COLO668 (cell line): ENCODE measurements at regions not wholly inside any gene's neighbourhood (a gene's known extent, or its start where the extent isn't known, plus 50 kb on each side); places are given as distances from the start of the nearest gene placed in this dataset.
A peak's percentile ranks its signal among the peaks of the same experiment; 100 is the strongest.

Source experiments
- DNase-seq: peaks from one replicate; lab custom pipeline; 2025; ENCODE audit not compliant: unreplicated experiment; lab: John Stamatoyannopoulos, UW

DNA sequence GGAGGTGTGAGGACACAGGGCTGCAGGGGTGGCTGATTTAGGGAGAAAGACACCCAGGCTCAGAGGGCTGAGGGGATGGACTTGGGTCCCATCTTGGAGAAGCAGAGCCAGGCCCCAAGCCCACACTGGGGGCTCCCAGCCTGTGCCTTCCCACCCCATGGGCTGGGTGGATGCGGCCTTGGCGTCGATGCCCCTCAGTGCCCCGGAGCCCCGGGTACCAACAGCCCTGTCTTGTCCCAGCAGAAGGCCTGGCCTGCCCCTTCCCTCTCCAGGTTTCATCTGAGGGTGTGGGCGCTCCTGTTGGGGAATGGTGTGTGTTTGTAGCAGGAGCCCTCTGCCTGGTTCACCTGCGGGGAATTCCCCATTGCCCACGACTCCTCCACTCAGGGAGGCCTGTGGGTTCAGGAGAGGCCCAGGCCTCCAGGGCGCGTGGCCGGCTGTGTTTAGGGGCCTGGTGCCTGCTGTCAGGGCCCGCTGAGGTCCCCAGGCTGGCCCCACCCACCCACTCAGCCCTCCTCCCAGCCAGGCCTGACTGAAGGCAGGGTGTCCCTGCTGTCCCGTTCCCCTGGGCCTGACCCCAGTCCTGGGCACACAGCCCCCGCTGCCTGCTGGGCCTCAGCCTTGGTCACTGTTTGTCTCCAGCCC lies 51.1 kb upstream of the BEGAIN start:
- DNase-seq, result no peak

DNA sequence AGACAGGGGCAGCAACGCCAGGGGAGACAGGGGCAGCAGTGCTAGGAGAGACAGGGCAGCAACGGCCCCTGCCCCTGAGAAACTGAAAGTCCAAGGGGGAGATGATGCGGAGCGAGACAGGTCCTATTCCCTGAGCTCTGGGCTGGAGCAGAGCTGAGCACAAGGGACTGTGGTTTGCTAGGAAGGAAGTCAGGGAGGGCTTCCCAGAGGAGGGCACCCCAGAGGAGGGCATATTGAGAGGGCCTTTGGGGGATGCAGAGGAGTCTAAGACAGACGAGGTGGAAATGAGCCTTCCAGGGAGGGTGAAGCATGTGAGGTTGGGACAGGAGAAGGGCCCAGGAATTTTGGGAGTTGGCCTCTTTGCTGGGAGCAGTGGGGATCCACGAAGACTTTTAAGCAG lies 52.1 kb upstream of the BEGAIN start:
- no peak for DNase-seq

DNA sequence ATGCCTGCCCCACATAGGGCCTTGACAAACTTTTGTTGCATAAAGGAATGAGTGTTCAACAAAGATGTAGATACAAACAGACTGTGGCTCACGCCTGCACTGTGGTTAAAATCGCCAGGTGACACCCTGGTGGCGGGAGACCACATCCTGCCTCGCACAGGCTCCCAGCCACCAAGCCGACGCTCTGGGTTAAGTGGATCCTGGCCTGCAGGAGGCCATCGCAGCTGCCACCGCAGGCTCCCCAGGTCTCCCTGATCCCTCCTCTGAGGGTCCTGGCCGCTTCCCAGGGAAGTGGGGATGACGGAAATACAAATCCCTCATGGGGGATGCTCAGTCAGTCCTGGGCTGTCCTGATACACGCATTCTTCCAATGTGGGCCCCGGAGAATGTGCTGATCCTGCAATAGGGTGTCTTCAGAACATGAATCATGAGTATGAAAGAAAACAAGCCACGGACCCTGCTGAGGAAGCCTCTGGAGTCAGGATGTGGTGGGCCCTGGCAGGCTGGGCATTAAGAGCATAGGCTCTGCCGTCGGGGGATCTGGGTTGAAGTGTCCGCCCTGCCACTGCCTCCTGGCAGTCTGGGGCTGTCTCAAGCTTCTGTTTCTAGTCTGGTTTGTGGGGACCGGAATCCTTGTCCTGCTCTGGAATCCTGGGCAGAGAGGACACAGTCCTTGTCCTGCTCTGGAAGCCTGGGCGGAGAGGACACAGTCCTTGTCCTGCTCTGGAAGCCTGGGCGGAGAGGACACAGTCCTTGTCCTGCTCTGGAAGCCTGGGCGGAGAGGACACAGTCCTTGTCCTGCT lies 53.5 kb upstream of the BEGAIN start:
- DNase-seq, result peak; percentile 41

DNA sequence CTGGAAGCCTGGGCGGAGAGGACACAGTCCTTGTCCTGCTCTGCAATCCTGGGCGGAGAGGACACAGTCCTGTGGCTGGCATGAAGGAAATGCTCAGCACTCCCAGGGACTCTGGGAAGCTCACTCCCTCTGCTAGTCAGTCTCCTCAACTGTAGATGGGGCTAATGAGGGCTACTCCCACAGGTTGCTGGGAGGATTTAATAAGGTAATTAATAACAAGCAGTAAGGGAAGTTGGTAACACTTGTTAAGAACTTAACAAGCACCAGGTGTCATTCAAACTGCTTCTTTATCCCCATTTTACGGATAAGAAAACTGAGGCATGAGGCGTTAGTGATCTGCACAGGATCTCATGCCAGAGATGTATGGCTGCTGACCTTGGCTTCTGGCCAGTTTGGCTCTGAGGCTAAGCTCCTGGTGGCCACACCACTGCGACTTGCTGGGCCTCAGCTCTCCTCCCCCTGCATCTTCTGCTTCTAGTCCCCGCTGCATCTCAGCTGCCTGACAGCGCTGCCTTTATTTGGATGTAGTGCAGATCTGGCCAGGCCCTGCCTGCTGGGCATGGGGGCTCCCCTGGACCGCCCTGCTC lies 54.1 kb upstream of the BEGAIN start:
- no peak for DNase-seq

DNA sequence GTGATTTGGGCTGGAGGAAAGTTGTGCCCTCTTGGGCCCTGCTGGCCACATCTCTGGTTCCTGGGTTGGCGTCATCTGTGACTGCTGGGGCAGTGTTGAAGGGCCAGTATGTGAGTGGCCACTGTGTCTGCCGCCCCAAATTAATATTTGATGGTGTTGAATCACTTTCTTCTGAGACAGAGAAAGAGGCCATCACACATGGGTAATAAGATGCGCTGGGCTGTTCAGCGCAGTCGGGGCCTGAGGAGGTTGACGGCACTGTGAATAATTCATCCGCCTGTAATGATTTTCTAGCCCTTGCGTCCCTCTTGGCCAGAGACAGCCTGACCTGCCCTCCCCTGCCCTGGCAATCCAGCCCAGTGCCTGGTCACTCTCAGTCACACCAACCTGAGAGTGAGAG lies 56.2 kb upstream of the BEGAIN start:
- no peak for DNase-seq

DNA sequence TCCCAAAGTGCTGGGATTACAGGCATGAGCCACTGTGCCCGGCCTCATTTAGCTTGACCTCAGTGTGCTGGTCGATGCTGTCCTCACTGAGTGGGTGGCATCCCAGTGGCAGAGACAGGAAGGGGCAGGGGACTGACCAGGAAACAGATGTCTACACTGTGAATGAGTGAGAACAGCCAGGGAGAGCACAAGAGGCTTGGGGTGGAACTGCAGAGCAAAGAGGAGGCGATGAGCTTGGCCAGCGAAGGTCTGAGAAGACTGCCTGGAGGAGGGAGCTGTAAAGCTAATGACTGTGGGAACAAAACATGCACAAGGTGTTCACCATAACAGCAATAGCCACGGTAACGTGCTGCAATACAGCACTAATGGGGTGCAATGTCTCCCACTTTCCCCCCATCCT lies 57.2 kb upstream of the BEGAIN start:
- no peak for DNase-seq

DNA sequence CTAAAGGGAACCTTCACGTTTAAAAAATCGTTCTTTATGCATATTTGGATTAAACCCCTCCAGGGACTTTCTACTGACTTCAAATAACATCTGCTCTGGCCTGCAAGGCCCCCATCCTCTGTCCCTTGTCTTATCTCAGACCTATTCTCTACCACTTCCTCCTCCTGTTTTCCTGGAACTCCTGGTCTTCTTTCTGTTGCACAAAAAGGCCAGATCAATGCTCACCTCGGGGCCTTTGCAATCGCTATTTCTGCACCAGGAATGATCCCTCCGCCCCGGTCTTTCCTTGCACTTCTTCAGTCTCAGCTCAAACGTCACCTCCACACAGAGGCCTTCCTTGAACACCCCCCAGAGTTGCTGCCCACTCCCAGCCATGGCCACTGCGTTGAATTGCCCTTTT lies 57.6 kb upstream of the BEGAIN start:
- no peak for DNase-seq

DNA sequence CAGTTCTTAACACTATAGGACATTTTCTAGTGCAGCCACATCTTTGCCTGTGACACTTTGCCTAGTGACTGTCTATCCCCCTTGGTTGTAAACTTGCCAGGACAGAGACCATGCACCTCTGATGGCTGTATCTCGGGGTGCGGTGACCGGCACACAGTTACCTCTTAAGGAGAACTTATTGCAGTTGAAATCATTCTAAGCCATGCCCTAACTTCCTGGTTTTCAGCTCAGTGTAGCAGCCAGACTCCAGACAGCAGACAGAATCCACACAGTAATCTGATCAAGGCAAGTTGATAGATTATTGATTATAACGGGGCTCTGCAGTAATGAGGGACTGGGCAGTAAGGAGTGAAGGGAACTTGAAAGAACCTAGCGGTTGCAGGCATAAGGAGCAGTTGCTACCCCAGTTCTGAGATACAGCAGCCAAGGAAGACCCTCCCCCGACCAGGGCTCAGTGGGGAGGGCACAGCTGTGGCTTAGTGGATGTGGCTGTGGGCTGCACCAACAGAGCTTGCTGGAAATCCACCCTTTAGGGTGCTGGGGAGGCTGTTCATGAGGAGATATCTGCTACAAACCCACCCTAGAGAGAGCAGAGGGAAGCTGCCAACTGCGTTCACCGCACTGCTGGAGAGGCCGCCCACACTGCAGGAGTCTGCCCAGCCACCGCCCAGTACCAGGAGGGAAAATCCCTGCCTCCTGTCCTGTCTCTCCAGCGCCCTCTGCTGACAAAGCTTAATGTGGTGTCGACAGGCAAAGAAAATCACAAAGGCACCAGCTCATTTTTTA lies 58.2 kb upstream of the BEGAIN start:
- peak; percentile 91 for DNase-seq

DNA sequence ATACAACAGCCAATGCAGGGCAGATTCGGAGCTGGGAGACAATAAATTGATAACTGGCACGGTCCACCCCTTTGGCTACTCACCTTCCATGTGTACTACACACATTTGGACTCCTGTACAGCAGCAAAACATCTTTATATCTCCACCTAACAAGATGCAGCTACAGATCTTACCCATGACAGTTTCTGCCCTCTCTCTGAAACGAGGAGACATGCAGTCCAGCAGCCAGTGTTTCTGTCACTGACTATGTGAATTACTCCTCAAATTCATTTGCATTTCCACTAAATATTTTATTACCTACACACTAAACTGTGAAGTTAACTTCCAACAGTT lies 58.7 kb upstream of the BEGAIN start:
- DNase-seq, result no peak

DNA sequence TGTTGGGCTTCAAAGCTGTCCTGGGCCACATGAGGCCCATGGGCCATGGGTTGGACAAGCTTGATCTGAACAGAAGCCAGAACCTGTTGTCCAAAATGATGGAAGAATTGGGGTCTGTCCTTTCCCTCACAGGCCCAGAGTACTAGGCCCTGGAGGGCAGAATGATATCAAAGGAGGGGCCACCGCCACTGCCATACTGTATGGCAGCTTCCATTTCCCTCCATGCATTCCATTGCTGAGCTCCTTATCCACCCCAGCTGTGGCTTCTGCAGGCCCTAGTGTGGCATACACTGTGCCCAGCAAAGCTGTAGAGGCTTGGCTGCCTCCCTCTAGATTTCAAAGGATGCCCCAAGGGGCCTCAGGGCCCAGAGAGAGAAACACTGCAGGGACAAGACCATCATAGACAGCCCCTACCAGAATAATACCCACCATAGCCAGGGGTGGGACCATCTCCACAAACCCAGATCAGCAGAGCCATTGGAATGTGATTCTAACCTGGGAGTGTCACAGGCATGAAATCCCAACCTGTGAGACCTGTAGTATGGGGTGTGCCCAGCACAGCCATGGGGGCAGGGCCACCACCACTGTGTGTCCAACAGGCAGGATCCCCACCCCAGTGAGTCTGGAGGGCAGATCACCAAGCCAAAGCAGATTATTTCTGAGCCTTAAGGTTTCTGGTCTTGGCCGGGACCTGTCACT lies 61.4 kb upstream of the BEGAIN start:
- DNase-seq, result no peak

DNA sequence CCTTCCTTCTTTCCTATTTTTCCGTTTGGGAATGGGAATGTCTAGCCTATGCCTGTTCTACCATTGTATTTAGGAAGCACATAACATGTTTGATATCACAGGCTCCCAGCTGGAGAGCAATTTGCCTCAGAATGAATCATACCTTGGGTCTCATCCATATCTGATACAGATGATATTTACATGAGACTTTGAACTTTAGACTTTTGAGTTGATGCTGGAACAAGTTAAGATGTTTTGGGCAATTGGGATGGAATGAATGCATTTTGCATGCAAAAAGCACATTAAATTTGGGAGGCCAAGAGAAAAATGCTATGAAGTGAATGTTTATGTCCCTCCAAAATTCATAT lies 61.9 kb upstream of the BEGAIN start:
- DNase-seq, result no peak

DNA sequence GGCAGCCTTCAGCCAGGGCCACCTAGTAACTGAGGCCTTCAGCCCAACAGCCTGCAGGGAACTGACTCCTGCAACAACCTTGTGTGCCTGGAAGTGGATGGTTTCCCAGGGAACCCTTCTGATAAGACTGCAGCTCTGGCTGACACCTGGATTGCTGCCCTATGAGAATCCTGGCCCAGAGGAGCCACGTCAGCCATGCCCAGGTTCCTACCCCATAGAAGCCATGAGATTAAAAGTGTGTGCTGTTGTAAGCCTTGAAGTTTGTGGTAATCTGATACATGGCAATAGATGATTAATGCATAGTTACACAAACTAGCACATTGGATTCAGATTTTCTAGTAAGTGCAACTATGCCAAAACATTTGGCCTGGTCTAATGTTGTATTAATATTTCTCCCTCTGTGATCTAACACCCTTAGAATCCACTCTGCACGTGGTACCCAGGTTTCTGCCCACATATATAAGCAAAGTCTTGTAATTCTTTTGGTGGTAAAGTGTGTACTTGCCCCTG lies 64.8 kb upstream of the BEGAIN start:
- no peak for DNase-seq

DNA sequence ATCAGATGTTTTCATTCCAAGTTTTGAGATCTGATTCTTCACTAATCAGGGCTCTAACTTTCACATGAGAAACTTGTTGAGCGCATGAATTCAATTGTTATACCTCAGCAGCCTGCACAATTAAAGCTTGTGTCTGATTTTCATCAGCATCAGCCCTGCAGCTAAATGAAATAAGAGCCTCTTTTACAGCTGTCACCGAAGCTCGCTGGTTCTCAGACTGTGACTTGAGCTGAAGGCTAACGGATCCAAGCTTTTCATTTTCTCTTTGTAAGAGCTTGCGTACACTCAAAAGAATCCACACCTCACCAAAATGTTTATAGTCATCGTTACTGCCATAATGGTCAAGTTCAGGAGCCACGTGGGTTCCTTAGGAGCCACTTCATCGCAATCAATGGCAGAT lies 65.5 kb upstream of the BEGAIN start:
- DNase-seq, result no peak

DNA sequence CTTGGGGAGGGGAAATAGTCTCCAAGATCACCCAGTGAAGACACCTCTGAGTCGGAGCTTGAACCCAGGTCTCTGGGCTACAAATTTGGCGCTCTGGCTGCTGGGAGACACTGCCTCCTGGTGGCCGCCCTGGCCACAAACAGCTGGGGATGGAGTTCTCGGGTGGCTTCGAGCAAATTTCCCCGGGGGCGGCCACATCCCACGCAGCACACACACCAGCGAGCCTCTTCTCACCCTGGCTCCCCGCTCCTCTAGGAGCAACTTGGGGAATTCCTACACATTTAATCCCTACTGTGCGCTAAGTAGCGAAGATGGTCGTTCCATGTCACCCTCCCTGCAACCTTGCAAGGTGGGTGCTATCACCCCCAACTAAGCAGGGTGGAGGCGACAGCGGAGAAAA lies 66.2 kb upstream of the BEGAIN start:
- DNase-seq, result no peak

DNA sequence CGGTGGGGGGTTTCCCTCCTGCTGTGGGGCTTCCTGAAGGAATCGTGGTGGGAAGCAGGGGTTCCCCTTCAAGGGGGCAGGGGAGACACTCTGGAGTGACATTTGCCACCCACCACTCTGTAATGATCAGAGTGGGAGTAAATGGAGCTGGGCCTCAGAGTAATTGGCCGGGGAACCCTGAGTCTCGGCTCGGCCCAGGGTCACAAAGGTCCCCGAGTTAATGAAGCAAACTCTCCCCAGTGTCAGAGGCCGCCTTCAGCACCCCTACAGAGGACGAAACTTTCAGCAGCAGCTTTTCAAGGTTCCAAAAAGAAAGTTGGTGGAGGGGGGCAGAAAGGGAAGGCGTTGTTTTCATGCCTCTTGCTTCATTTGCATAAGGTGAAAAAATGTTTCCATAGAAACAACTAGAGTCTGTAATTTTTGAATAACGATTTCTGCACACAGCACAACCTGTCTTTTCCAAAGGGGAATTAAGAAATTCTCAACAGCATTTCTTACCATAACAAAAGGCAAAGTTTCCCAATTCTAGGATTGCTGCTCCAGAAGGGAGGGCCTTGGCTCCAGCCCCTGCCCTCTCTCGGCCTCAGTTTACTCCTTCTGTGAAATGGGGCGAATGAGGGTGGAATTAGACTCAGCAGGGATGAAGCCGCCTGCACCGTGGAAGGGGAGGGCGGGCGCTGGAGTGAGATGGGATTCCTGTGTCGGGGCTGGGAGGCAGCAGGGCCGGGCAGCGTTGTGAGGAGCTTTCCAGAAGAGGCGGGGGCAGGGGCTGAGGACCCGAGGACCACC lies 67.0 kb upstream of the BEGAIN start:
- DNase-seq, result no peak

DNA sequence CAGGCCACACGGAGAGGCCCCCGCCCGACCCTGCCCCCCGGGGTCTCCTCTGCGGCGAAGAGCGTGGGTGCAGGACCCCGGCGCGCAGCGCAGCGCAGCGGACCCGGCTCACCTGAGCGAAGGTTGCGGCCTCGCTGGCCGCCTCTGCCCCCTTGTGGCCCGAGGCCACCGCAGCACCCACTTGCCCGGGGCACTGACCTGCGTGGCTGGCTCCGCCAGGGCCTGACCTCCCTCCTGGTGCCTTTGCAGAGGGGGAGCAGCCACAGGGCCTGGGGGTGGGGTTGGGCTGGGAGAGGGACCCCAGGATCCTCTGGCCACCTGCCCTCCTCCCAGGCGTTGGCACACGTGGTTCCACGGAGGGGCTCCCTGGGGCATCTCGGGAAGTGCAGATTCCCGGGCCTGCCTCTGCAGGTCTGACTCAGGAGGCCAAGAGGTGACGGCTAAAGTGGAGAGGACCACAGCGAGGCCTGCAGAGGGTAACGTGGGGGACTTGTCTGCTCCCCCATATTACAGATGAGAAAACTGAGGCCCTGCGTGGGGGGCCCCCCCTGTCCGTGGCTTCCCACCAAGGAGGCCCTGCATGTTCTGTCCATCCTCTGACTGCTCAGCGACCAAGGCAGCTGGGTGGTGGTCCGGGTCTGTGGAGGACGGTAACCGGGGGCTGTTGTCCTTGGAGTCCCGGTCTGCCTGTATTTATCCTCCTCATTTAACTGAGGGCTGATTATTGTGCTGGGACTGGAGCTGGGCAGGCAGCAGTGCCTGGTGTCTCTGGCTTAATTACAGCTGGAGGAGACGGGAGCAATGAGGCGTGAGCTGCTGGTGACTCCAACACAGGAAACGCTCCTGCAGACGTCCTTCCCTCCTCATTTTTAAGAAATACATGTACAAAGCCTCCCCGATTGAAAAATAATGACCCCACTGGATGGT lies 67.9 kb upstream of the BEGAIN start:
- peak; percentile 64 for DNase-seq

DNA sequence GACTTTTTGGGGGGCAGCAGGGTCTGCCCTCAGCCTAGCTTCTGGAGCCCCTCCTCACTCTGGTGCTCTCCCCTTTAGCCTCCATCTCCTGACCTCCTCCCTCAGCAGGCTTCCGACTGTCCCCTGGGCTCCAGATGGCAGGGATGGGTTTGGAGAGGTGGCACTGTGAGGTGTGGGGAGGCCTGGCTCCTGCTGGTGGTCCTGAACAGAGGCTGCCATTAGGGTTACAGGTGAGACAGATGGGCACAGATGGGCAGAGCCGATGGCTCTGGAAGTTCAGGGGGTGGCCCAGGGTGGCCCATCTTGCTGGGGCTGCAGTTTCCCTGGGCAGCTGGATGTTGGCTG lies 68.5 kb upstream of the BEGAIN start:
- DNase-seq, result no peak

DNA sequence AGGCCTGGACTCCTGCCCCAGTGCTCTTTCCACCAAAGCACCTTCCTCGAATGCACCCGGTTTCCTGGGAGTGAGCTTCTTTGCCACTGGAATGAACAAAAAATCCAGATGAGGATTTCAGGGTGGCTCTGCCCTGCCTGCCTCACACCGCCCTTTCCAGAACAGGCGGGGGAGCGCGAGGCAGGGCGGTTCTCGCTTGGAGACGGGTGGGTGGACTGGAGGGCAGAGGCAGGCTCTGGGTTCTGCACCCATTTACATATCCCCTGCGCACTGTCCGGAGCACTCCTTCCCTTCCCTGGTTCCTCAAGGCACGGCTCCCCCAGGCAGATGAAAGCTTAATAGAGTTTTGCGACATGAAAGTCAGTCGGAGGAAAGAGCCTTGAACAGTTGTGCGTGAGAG lies 69.7 kb upstream of the DLK1 start:
- no peak for DNase-seq

DNA sequence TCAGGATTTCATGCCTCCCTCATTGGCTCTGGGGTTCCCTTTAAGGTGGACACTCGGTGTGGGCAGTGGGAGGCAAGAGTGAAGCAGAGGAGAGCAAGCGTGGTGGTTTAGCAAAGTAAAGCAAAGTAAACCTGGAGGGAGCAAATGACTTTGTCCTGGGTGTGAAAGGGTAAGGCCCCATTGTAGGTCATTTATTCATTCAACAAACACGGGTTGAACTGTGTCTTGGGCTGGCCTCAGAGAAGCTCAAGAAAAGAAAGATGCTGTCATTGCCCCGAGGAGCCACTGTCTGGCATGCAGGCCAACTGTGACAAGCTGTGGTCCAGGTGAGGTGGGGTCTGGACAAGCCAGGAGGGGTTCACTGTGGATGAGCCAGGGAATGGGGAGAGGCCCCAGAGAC lies 68.9 kb upstream of the DLK1 start:
- DNase-seq, result no peak
